NCI-H226 (cell line): ENCODE measurements at regions not wholly inside any gene's neighbourhood (a gene's known extent, or its start where the extent isn't known, plus 50 kb on each side); places are given as distances from the start of the nearest gene placed in this dataset.
A peak's percentile ranks its signal among the peaks of the same experiment; 100 is the strongest.

Experiments
- DNase-seq: peaks from one replicate; pipeline ENCODE4 v3.0.0-alpha.2; 2015

DNA sequence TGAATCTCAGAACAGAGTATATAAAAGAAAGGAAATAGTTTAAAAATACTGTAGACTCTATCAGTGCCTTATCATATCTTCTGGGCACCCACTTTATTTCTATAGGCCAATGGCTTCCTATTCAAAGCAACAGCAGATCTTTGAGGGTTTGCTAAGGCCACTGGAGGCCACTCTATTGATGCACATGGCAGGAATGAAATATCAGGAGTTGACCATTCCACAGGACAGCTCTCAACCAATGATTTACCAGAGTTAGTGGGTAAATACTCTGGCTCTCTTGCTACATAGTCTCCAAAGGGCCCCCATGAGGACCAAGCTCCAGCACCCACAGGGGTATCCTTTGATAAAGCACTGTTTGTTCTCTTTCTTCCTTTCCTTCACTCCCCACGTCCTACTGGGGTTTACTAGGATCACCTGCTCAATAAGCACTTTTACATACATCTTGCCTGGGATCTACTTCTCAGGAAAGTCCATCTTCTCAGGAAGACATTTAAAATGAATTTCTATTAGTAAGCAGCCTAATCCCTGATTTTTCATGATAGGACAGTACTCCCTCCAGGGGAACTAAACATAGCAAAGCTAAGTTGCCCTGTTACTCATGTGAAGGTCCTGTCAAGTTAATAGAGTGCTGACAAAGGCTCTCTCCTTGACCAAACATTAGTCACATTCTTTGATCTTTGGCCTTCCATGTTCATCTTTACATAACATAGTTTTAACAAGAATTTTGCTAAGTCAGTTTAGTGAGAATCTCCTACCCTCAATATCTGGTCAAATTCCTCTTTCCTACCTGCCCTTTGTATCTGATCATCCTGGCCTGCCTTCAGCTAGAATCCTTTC, 459.7 kb downstream of the GRXCR1 start:
- no peak for DNase-seq

DNA sequence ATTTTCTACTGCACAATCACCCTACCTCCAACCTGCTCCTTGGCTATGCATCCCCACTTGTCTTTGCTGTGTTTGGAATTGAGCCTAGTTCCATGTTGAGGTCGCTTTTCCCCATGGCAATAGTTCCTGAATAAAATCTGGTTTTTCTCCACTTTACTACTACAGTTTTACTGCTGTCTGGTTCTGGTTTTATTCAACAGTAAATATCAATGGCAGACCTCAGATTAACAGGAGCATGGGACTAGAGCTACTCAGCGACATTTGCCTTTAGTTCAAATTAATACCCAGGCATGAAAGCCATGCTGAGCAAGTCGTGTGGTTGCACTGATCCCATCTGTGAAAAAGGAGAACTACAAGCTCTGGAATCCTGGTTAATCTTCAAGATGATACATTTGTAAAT, 460.3 kb downstream of the GRXCR1 start:
- DNase-seq = no peak

DNA sequence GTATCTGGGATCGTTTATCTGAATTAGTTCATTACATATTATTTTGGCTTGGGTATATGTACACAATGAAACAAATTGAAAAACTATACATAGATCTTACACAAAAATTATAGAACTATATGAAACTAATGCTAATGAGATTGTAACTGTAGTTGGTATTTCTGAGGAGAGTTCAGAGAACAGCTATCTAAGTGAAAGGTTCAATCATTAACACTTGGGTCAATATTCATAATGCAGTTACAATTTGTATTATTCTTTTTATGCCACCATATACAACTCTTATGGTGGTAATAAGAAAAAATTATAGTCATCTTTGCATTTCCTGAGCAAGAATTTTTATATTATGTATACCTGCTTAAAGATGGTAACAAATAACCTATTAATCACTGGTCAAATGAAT, 461.0 kb downstream of the GRXCR1 start:
- no peak for DNase-seq

DNA sequence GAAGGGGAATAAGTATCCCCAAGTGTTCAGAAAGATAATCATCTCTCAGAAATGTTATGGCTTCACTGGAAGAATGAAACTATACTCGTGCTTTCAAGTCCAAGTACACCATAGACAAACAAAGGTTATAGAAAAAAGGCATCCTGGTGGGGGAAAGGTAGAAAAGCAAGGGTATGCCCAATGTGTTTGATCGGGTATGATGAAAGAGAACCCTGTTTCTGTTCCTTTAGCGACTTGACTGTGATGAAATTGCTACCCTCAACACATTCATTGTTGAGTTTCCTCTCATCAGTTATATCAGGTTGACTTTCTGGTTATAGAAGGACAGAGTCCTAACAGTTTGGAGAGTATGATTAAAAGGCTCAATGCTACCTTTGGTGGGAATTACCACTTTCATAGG, 464.3 kb downstream of the GRXCR1 start:
- DNase-seq = no peak

DNA sequence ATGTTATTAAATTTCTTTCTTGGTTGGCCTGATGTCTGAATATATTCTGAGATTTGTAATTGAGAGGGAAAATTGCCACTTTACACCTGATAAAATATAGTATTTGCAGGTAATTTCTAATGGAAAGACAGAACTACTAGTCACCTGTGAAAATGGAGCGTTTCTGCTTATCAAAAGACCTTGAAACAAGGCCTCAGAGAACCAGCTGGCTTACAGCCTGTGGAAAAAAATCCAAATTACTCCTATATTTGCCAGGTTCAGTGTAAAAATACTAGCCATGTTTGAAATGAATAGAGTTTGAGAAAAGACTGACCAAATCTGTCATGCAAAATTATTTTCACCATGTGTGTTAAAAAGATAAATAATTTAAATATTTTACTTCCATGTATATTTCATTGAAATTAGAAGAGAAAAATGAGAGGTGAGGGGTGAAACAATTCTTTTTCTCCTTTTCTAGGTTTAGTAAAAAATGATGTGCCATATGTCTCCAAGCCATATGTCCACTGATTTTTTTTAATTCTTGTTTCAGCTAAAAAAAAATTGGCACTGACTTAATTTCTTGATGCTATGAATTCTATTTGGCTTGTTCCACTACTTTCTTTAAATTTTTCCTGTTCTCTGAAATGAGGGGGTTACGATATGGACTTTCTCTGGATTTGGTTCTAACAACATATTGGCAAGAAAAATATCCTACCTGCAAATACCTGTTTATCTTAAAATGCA, 464.9 kb downstream of the GRXCR1 start:
- DNase-seq = no peak

DNA sequence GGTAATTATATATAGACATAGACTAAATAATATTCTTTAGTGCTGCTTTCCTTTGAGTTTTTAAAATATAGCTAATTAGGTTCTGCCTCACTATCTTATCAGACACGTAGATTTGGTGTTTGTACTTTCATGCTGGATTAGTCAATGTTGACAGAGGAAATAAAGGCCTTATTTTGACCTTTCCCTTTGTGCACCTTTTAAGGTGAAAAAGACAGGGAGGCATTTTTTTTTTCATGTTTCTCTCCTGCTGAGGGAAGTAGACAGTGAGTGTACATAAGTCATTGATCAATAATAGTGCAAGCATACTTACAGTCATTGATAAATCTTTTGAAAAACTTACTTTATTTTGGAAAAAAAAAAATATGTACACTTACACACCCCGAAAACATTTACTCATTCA, 467.8 kb downstream of the GRXCR1 start:
- no peak for DNase-seq

DNA sequence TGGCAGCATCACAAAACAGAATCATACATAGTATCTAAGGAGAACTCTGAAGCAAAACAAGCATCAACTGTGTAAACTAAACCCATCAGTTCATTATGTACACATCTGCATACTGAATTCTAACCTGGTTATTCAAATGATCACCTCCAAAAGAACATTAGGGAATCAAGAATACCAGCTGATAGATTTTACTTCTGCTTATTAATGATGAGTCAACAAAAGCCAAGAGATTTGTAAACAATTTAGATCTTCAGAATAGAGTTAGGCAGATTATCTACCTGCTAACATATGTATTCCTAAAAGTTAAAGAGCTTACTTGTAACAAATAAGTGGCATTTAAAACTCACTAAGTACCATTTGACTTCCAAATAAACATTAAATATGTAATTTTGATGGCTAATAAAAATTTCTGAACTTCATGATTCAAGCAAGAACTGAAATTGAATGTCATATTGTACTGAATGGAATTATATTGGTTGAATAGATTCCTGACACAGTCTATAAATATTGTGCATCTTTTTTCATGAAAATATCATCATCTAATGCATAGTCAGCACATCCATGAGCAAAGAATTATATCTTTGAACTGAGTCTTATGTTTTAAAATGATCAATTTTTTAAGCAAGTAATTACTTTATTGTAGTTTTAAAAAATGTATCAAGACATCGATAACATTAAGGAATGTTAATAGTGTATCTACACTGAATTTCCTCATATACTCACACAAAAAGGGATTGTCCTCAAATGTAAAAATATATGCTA, 470.5 kb downstream of the GRXCR1 start:
- DNase-seq = no peak

DNA sequence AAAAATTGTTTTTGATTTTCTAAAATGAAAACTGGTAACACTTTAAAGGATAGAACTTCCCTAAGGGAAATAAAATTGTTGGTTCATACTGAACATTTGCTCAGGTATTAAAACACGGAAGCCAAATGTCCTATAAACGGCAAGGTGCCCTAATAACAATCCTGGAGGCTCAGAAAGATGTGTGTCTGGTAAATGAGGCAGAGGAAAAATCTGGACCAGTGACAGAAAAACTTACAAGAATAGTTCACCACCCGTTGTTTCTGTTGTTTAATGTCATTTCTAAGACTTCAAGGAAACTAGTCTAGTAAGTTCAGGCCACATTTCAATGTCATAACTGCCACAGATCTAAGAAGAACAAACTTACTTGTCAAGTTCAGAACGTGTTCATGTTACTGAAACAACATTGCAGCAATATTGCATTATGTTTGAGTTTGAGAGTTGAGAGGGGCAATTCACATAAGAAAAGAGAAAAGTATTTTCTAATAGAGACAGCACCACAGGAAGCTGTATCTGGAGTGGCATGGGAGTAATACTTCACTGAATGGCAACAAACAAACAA, 476.6 kb downstream of the GRXCR1 start:
- no peak for DNase-seq

DNA sequence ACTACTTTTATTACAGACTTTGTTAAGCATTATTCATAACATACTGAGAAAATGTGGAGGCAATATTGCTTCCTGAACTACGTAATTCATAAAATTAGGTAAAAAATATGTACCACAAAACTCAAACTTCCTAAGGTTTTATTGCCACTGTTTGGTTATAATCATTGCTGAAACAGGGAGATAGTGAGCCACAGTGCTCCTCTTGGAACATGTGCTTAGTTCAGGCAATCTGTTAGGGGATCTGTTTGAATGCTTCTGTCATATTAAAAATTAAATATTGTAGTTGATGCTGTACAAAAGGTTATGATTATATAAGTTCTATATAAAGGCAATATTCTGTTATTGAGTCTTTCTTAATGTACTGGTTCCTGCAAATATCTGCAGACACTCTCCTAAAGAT, 480.7 kb downstream of the GRXCR1 start:
- DNase-seq = no peak

DNA sequence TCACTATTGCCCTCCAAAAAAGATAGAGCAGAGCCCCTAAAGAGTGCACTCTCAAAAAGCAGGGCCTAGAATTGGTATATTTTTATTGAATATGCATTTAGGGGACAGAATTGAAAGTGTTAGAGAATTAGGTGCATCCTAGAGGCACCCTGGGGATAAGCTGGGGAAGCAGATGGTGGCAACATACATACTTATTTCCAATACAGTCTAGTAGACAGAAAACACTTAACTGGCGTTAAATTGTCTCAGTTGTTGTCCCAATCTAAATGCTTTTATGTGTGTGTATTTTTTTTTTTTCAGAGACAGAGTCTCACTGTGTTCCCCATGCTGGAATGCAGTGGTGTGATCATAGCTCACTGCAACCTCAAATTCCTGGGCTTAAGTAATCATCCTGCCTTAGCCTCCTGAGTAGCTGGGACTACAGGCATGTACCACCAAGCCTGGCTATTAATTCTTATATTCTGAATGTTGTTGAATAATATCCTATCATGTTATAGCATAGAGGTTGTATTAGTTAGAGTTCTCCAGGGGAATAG, 481.8 kb downstream of the GRXCR1 start:
- DNase-seq = no peak

DNA sequence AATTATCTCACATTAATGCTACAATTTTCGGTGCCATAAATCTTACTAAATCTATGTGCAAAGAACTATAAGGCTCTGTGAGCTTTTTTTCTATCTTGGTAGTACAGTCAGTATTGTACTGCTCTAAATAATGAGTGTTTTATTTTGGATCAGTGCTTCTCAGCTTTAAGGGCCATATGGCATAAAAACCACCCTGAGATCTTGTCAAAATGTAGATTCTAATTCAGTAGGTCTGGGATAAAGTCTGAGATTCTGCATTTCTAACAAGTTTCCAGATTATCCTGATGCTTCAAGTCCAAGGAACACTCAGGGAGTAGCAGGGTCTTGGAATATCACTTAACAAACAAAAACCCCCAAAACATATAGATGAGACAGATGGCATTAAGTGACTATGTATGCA, 486.5 kb downstream of the GRXCR1 start:
- no peak for DNase-seq

DNA sequence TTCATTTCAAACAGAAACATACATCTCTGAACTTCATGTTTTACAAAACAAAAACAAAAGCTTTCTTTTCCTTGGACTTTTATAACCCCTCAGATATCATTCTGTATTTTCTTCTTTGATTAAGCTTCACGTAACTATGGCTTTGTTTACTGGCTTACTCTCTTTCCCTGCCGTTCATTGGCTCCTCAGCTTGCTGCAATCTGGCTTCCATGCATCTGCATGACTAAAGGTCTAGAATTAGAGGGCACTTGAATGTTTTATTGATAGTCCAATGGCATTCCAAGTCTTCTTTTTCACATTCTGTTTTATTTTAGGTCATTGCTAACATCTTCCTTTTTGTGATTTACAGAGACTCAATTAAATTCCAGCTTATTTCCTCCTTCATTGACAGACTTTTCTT, 487.6 kb downstream of the GRXCR1 start:
- DNase-seq = no peak

DNA sequence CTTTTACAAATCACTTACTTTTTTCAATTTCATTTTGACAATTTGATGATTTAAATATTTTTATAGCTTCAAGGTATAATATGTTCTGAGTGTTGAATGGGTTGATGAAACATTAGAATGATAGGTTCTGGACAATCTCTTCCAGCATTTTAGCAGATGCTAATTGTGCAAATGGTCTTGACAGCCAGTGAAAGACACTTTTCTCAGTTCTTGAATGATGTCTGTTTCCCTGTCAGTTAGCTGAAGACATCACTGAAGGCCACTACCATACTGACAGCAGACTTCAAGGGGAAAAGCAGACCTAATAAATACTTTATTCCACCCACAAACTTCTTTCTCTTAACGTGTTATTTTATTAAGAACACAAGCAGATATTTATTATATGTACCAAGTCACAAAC, 498.6 kb downstream of the GRXCR1 start:
- no peak for DNase-seq

DNA sequence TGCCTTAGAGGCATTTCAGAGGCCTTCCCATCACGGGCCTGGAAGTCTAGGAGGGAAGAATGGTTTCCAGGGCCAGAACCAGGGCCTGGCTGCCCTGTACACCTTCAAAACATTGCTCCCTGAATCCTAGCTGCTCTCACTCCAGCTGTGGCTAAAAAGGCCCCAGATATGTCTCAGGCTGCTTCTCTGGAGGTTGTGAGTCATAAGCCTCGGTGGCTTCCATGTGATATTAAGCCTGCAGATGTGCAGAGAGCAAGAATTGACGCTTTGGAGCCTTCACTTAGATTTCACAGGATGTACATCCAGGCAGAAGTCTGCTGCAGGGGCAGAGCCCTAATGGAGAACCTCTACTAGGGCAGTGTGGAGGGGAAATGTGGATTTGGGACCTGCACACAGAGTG, 502.5 kb downstream of the GRXCR1 start:
- no peak for DNase-seq

DNA sequence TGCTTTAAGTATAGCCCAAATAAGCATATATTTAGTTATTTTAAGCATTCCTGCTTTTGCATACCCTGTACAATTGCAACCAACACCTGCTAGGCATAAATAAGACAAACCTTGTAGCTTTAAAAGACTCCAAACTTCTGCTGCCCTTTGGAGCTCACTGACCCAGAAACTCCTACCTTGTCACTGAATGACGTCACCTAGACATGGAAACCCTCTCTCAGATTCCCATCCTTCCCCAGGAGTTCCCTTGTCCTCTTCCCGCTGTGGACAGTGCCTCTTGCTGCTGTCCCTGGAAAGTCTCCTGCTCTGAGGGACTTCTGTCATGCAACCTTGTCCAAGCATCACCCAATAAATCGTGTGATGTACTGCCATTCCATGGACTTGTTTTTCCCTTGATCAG, 507.2 kb downstream of the GRXCR1 start:
- no peak for DNase-seq

DNA sequence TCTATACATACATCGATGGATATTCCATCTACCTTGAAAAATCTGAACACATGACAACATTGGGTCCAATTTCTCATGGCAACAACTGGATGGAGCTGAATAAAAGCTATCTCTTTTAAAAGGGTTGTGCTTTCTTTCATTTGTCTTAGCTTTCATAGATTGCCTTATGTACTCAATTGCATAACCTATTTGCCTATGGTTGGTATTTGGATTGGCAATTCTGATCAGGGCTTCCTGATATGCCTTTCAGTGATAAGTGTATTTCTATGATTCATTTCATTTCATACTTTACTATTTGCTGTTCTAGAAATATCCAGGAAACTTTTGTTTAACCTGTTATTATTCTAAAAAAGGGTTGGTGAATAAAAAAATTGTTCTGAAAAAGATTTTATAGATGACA, 509.9 kb downstream of the GRXCR1 start:
- DNase-seq = no peak

DNA sequence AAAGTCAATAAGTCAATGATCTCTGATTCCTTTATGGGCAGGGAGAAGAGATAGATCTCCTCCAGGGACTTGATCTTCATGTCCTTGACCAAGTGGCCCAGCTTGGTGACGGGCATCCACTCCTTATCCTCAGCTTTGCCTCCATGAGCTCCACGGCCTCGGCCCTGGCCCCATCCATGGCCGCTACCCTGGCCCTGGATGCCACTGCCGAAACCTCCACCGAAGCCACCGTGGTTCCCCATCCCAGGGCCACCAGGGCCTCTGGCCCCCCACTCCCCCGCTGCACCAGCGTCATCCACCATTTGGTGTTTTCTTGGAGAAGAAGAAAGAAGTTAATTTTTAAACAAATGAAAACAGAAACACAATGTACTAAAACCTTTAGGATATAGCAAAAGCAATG, 518.1 kb downstream of the GRXCR1 start:
- no peak for DNase-seq

DNA sequence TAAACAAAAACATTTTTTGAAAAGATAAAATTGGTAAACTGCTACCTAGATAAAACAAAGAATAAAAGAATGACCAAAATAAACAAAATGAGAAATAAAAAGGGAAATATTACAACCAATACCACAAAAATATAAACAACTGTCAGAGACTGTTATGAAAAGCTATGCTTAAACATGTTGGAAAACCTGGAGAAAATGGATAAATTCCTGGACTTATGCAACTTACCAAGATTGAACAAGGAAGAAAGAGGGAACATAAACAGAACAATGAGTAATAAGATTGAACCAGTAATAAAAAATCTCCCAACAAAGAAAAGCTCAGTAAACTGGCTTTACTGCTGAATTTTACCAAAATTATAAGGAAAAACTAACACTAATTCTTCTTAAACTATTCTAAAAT, 518.7 kb downstream of the GRXCR1 start:
- DNase-seq = no peak

DNA sequence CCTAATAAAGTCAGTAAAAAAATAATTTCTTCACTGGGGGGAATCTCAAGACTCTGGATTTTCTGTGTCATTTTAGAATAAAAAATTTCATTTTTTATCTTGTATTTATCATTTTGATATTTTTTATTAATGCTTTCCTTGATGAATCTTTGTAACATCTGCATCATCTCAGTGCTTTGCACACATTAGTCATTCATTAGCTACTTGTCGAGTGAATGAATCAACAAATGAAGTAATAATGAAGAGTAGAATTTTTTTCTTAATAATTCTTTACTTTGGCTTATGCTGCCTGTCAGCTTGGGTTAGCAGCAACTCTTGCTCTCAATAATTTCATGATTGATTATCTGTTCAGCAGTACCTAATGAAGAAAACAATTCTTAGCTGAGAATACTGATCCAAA, 530.8 kb downstream of the GRXCR1 start:
- DNase-seq = no peak

DNA sequence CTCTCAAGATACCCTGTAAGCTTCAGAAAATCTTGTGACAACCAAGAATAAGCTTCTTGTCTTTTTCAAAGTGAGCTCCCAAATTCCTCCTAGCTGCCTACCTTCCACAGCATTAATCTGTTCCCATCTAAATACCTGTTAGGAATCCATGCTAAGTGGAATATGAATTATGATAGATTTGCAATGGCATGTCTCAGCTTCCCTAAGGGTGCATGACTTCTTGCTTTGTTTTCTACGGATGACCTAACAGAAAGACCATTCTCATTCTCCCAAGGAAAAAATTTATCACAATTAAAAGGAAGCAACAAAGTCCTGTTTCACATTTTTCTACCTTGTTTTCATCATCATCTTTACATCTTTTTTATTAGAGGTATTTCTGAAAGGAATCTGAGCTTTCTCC, 532.7 kb downstream of the GRXCR1 start:
- no peak for DNase-seq

DNA sequence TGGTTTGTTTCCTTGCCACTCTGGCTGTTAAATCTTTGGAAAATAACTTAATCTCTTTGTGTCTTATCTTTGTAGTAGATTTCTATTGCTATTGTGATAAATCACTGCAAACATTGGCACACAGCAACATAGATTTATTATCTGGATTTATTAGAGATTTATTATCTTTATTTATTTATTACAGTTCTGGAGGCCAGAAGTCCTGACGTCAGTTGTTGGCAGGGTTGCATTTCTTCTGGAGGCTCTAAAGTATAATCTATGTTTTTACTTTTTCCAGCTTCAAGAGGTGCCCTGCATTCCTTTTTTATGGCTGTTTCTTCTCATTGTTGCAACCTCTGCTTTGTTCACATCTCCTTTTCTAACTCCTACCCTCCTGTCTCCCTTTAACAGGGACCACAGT, 542.8 kb downstream of the GRXCR1 start:
- no peak for DNase-seq

DNA sequence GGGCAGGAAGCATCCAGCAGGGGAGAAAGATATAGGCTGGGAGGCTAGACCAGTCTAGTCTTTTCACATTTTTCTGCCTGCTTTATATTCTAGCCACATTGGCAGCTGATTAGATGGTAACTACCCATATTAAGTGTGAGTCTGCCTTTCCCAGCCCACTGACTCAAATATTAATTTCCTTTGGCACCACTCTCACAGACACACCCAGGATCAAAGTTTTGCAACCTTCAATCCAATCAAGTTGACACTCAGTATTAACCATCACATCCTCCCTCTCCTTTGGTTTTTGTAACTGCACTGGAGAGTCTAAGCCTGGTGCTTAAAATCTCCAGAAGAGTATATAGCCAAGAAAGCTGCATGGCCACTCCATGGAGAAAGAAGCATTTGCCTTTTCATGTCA, 560.4 kb downstream of the GRXCR1 start:
- no peak for DNase-seq

DNA sequence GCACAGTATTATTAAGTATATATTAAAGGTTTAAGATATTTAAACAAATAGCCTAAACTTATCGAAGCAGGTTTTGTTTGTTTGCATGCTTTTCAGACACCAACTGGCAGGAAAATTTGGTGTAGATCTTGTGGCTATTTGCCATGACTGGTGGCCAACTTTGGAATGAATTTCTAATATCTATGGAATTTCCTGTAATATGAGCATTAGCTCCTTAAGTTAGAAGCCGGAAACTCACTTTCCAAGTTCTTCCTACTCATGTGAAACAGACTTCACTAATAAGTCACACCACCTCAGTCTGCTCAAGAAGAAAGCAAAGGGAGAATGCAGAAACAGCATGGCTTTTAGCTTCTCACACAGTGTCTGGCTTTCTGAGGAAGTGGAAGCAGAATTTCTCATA, 563.9 kb downstream of the GRXCR1 start:
- DNase-seq = peak; percentile 84
